Keratinocyte (primary cell): ENCODE measurements at regions not wholly inside any gene's neighbourhood (a gene's known extent, or its start where the extent isn't known, plus 50 kb on each side); places are given as distances from the start of the nearest gene placed in this dataset.

Source experiments
- DNase-seq: peaks from one replicate; pipeline ENCODE4 v3.0.0-alpha.2; 2011; ENCODE audit warnings: low read depth, missing footprints, low spot score
- FAIRE-seq: peaks from 2 replicates; lab custom pipeline; 2011; peaks lifted over from hg19 to GRCh38; lab: Jason Lieb, UNC
- H2AFZ ChIP-seq: 2 replicates; pipeline ENCODE4 v1.6.0; 2012; ENCODE audit warnings: low read length, control low read depth, inconsistent platforms; ENCODE audit not compliant: control insufficient read depth
- H3K27ac ChIP-seq: 2 replicates; pipeline ENCODE4 v1.5.1; 2011; ENCODE audit warnings: low read length; ENCODE audit not compliant: control insufficient read depth, insufficient read depth
- H3K27me3 ChIP-seq: 3 replicates; pipeline ENCODE4 v1.6.0; 2011; ENCODE audit warnings: low read length; ENCODE audit not compliant: control insufficient read depth, insufficient read depth; ENCODE audit errors: extremely low read depth
- H3K36me3 ChIP-seq, 2 experiments: 2 replicates in 1 of 2; 3 replicates in 1 of 2; pipeline ENCODE4 v1.5.1; 2011; ENCODE audit warnings: low read length in 2 of 2, mild to moderate bottlenecking in 1 of 2; ENCODE audit not compliant: control insufficient read depth in 2 of 2, insufficient read depth in 2 of 2; ENCODE audit errors: extremely low read depth in 1 of 2
- H3K4me1 ChIP-seq: 3 replicates; pipeline ENCODE4 v1.5.1; 2011; ENCODE audit warnings: low read length; ENCODE audit not compliant: control insufficient read depth, insufficient read depth; ENCODE audit errors: extremely low read depth
- H3K4me2 ChIP-seq: 3 replicates; pipeline ENCODE4 v1.6.0; 2011; ENCODE audit warnings: low read depth, low read length; ENCODE audit not compliant: control insufficient read depth, insufficient read depth; ENCODE audit errors: extremely low read depth
- H3K4me3 ChIP-seq, 3 experiments: fragments of 200-600 bp in 1 of 3; sonication (generic) in 1 of 3; 2 replicates in 2 of 3; 3 replicates in 1 of 3; pipeline ENCODE4 v1.5.1; 2011 to 2016; ENCODE audit warnings: low read length in 3 of 3, mild to moderate bottlenecking in 3 of 3, control low read depth in 2 of 3, inconsistent platforms in 1 of 3, low read depth in 1 of 3, mixed read lengths in 1 of 3, mixed run types in 1 of 3, moderate library complexity in 1 of 3; ENCODE audit not compliant: control insufficient read depth in 2 of 3, insufficient read depth in 2 of 3; ENCODE audit errors: extremely low read depth in 1 of 3
- H3K79me2 ChIP-seq: 2 replicates; pipeline ENCODE4 v1.6.0; 2012; ENCODE audit warnings: low read length; ENCODE audit not compliant: control insufficient read depth, insufficient read depth
- H3K9ac ChIP-seq: 3 replicates; pipeline ENCODE4 v1.6.0; 2011; ENCODE audit warnings: low read length; ENCODE audit not compliant: control insufficient read depth, insufficient read depth; ENCODE audit errors: extremely low read depth
- H3K9me1 ChIP-seq: 3 replicates; pipeline ENCODE4 v1.6.0; 2011; ENCODE audit warnings: low read length; ENCODE audit not compliant: control insufficient read depth, insufficient read depth; ENCODE audit errors: extremely low read depth
- H3K9me3 ChIP-seq: 2 replicates; pipeline ENCODE4 v1.5.1; 2012; ENCODE audit warnings: low read depth, low read length; ENCODE audit not compliant: control insufficient read depth
- H4K20me1 ChIP-seq: 3 replicates; pipeline ENCODE4 v1.6.0; 2011; ENCODE audit warnings: low read length; ENCODE audit not compliant: control insufficient read depth, insufficient read depth; ENCODE audit errors: extremely low read depth
- EZH2 ChIP-seq: IDR thresholded peaks from one replicate; pipeline ENCODE4 v1.6.1; 2012; ENCODE audit warnings: inconsistent platforms, mild to moderate bottlenecking, low read length, moderate library complexity
- dilution Hi-C: fragments of 300-500 bp; cut with MboI; formaldehyde crosslinking; loops from one replicate; pipeline ENCODE4 v1.7.0; 2020; ENCODE audit warnings: low sequenced_read_pairs; ENCODE audit not compliant: extremely low pct_ligation_motif_present
- TF ChIP-seq, protein P1 (sequence below), 3 experiments: IDR thresholded peaks in 1 of 3; conservative IDR thresholded peaks in 1 of 3; optimal IDR thresholded peaks in 1 of 3; 2 replicates in 2 of 3; 3 replicates in 1 of 3; pipeline versions ENCODE3 to v1.5.1; 2011; ENCODE audit warnings: low read length in 3 of 3, mild to moderate bottlenecking in 3 of 3, moderate library complexity in 2 of 3, control low read depth in 1 of 3, inconsistent platforms in 1 of 3; ENCODE audit not compliant: insufficient read depth in 2 of 3; ENCODE audit errors: extremely low read depth in 1 of 3

GRCh38 chr11:112863305-112863704, 97.9 kb upstream of the NCAM1 start:
- H3K9me1 ChIP-seq, result no peaks in the 10 kb centered on the region
- no peaks in the 10 kb centered on the region for H3K36me3 ChIP-seq
- FAIRE-seq (no peak), DNase-seq (no peak)
- H3K4me3 ChIP-seq, result no peak overlapping the region
- no peak for TF ChIP-seq EZH2
- TF ChIP-seq, protein P1, sequence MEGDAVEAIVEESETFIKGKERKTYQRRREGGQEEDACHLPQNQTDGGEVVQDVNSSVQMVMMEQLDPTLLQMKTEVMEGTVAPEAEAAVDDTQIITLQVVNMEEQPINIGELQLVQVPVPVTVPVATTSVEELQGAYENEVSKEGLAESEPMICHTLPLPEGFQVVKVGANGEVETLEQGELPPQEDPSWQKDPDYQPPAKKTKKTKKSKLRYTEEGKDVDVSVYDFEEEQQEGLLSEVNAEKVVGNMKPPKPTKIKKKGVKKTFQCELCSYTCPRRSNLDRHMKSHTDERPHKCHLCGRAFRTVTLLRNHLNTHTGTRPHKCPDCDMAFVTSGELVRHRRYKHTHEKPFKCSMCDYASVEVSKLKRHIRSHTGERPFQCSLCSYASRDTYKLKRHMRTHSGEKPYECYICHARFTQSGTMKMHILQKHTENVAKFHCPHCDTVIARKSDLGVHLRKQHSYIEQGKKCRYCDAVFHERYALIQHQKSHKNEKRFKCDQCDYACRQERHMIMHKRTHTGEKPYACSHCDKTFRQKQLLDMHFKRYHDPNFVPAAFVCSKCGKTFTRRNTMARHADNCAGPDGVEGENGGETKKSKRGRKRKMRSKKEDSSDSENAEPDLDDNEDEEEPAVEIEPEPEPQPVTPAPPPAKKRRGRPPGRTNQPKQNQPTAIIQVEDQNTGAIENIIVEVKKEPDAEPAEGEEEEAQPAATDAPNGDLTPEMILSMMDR (optimal IDR thresholded peaks at IDR 0.05 in 1 of 3, IDR thresholded peaks at IDR 0.05 in 1 of 3, conservative IDR thresholded peaks at IDR 0.05 in 1 of 3; ENCODE audit: extremely low read depth in 1 of 3, insufficient read depth in 2 of 3, low read length in 3 of 3), result no peak
- no peaks in the 10 kb centered on the region for H3K4me1 ChIP-seq
- no peaks in the 10 kb centered on the region for H4K20me1 ChIP-seq
- H3K27me3 ChIP-seq, result no peaks in the 10 kb centered on the region
- H3K9ac ChIP-seq, result no peak overlapping the region
- no peaks in the 10 kb centered on the region for H3K9me3 ChIP-seq
- no peak overlapping the region for H3K27ac ChIP-seq
- dilution Hi-C loops, result no loop called here
- no peak overlapping the region for H3K4me2 ChIP-seq
- H2AFZ ChIP-seq, result no peak overlapping the region
- H3K79me2 ChIP-seq, result no peaks in the 10 kb centered on the region

GRCh38 chr11:112864672-112865071, 96.5 kb upstream of the NCAM1 start:
- Histone ChIP-seq H3K4me1 (no peaks in the 10 kb centered on the region), H3K27me3 (no peaks in the 10 kb centered on the region), H3K4me3 (no peak overlapping the region), H3K4me2 (no peak overlapping the region), H3K9me1 (no peaks in the 10 kb centered on the region), H3K36me3 (no peaks in the 10 kb centered on the region), H4K20me1 (no peaks in the 10 kb centered on the region), H3K9ac (no peak overlapping the region), H3K9me3 (no peaks in the 10 kb centered on the region), H3K27ac (no peak overlapping the region), H3K79me2 (no peaks in the 10 kb centered on the region), H2AFZ (no peak overlapping the region)
- DNase-seq, result no peak
- TF ChIP-seq EZH2, result no peak
- TF ChIP-seq, protein P1 (optimal IDR thresholded peaks at IDR 0.05 in 1 of 3, IDR thresholded peaks at IDR 0.05 in 1 of 3, conservative IDR thresholded peaks at IDR 0.05 in 1 of 3; ENCODE audit: extremely low read depth in 1 of 3, insufficient read depth in 2 of 3, low read length in 3 of 3), result no peak
- dilution Hi-C loops, result no loop called here
- FAIRE-seq, result no peak
